K562 (cell line): ENCODE measurements at regions not wholly inside any gene's neighbourhood (a gene's known extent, or its start where the extent isn't known, plus 50 kb on each side); places are given as distances from the start of the nearest gene placed in this dataset.

ENCODE experiments used
- POLR2AphosphoS2 ChIP-seq: IDR thresholded peaks from 2 replicates; pipeline ENCODE4 v1.6.1; 2012; ENCODE audit warnings: low read length, improper control_type of control experiment
- TCF7 ChIP-seq: sonication (generic); IDR thresholded peaks from 2 replicates; pipeline ENCODE4 v1.6.1; 2016; ENCODE audit warnings: antibody characterized with exemption, borderline replicate concordance

GRCh38 chr11:30724274-30724673 is 138.1 kb upstream of the MPPED2 start:
- TF ChIP-seq POLR2AphosphoS2, result no peak
- TF ChIP-seq TCF7, result no peak
